HL-60 (cell line): ENCODE measurements at regions not wholly inside any gene's neighbourhood (a gene's known extent, or its start where the extent isn't known, plus 50 kb on each side); places are given as distances from the start of the nearest gene placed in this dataset.
"Not testable (repeated sequence)": the region's sequence is repeated elsewhere in the genome, so short reads cannot be mapped to it uniquely, and the experiment has no call there.

Experiments
- DNase-seq, 2 experiments: peaks; one replicate each; pipeline ENCODE4 v3.0.0-alpha.2; 2010 to 2020; ENCODE audit warnings: low read depth in 1 of 2, low spot score in 1 of 2
- H3K27ac ChIP-seq: fragments of 250-450 bp; sonication (Bioruptor Pico); replicated peaks from 2 replicates; pipeline ENCODE4 v1.5.1; 2020; ENCODE audit warnings: mild to moderate bottlenecking, moderate library complexity
- H3K27me3 ChIP-seq: fragments of 250-450 bp; sonication (Bioruptor Pico); 2 replicates; pipeline ENCODE4 v1.5.1; 2021; ENCODE audit warnings: mild to moderate bottlenecking, moderate library complexity; ENCODE audit not compliant: insufficient read depth, poor library complexity, severe bottlenecking
- H3K4me3 ChIP-seq: replicated peaks from 2 replicates; pipeline ENCODE4 v1.5.1; 2011; ENCODE audit warnings: mild to moderate bottlenecking, control low read depth, low read length; ENCODE audit not compliant: insufficient read depth
- CTCF ChIP-seq: IDR thresholded peaks from one replicate; pipeline ENCODE4 v1.5.1; 2011; ENCODE audit warnings: low read length, control low read depth, inconsistent platforms; ENCODE audit not compliant: insufficient read depth
- GABPA ChIP-seq: IDR thresholded peaks from 2 replicates; pipeline ENCODE4 v1.6.1; 2012; ENCODE audit warnings: low read depth
- POLR2AphosphoS5 ChIP-seq: IDR thresholded peaks from 2 replicates; pipeline ENCODE4 v1.6.1; 2012; ENCODE audit warnings: low read depth
- REST ChIP-seq: IDR thresholded peaks from 2 replicates; pipeline ENCODE4 v1.6.1; 2012; ENCODE audit warnings: low read depth; ENCODE audit not compliant: insufficient replicate concordance
- SPI1 ChIP-seq: IDR thresholded peaks from 2 replicates; pipeline ENCODE4 v1.6.1; 2012; ENCODE audit warnings: low read depth, mild to moderate bottlenecking, borderline replicate concordance

DNA sequence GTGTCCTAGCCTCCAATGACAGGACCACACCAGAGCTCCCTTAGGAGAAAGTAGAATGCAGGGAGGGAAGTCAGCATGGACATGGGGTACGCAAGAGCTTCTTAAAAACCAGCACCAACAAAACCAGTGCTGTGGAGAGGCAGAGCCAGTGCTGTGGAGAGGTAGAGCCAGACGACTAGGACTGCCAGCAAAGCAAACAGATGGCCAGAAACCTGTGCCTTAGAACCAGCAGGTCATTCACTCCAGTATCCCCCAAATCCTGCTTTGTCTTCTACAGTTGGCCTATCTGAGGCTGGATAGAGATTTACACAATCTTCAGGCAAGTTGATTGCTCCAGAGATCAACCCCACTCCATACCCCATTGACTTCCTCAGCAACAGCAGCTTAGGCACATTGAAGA, 459.9 kb upstream of the CAMK1G start:
- no peak for DNase-seq
- Histone ChIP-seq H3K4me3 (no peak overlapping the region), H3K27ac (no peak overlapping the region), H3K27me3 (no peaks in the 10 kb centered on the region)
- no peak for TF ChIP-seq REST

- not testable (repeated sequence) for H3K27ac ChIP-seq, DNase-seq, H3K27me3 ChIP-seq, H3K4me3 ChIP-seq
These were observed 454.4 kb upstream of the CAMK1G start for GRCh38 chr1:209129091-209129490.

DNA sequence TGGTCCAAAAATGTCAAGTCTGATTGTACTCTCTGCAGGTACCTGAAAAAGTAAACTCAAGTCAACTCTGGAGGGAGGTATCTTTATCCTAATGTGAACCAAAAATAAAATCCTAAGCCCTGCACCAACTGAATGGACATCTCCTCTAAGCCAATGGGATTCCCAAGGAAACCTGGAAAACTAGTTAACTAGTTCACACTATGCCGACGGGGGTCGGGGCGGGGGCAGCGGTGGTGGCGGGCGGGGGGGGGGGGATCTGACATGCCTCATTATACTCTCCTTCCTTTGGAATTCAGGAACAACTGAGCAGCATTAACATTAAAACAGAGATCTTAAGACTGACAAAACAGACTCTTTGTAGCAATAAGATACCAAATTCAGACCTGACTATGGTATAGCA, 452.6 kb upstream of the CAMK1G start:
- Histone ChIP-seq H3K27me3 (no peaks in the 10 kb centered on the region), H3K27ac (no peak overlapping the region), H3K4me3 (no peak overlapping the region)
- DNase-seq: no peak
- TF ChIP-seq SPI1 (no peak), GABPA (no peak), CTCF (no peak), POLR2AphosphoS5 (no peak), REST (no peak)

DNA sequence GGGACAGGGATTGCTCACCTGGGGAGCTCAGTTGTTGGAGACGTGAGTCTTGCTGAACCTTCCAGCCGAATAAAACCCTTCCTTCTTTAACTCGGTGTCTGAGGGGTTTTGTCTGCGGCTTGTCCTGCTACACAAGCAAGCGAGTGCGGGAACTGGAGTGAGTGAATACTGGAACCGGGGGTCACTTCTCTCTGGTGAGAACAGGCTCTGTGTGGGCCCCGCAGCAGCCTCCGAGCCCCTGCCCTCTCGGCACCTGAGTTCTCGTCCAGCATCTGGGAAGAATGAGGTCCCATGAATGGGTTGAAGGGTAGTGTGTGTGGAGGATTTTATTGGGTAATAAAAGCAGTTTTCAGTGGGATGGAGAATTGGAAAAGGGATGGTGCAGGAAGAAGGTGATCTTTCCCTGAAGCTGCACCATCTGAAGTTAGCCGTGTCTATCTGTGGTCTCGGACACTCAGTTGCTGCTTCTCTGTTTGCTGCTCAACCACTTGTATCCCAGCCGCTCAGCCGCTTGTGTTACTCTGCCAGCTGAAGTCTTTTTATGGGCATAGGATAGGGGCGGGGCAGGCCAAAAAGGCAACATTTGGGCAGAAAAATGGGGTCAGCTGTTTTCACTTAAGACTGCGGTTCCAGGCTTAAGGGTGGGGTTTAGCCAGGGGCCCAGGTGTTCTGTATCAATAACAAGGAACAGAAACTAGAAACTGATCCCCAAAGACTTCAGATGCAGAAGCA, 450.6 kb upstream of the CAMK1G start:
- TF ChIP-seq REST: no peak
- Histone ChIP-seq H3K4me3 (no peak overlapping the region), H3K27me3 (no peaks in the 10 kb centered on the region), H3K27ac (no peak overlapping the region)
- DNase-seq: no peak

DNA sequence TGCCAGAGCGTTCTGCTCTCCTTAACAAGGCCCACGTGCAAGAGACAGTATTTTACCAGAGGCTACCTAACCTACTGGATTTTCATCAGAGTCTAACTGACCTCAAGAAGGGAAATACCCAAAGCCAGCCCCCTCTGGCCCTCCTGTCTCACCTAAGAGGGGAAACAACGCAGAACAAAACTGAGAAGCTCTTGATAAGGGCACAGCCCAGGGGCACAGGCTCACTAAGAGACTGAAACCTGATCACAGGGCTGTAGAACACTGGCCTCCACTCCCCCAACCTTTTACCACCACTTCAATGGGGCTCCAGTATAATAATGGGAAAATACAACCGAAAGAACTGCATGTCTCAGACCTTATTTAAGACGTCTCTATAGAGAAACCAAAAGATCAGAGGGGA, 449.5 kb upstream of the CAMK1G start:
- Histone ChIP-seq H3K27me3 (no peaks in the 10 kb centered on the region), H3K4me3 (no peak overlapping the region), H3K27ac (no peak overlapping the region)
- no peak for DNase-seq
- no peak for TF ChIP-seq REST
- TF ChIP-seq SPI1: no peak
- TF ChIP-seq GABPA: no peak
- TF ChIP-seq POLR2AphosphoS5: no peak
- TF ChIP-seq CTCF: no peak
